AG20443 (cell line): ENCODE measurements at regions not wholly inside any gene's neighbourhood (a gene's known extent, or its start where the extent isn't known, plus 50 kb on each side); places are given as distances from the start of the nearest gene placed in this dataset.
"Not testable (repeated sequence)": the region's sequence is repeated elsewhere in the genome, so short reads cannot be mapped to it uniquely, and the experiment has no call there.

Source experiments
- DNase-seq: peaks from one replicate; pipeline ENCODE4 v3.0.0; 2012; ENCODE audit warnings: low spot score, mixed read lengths

DNA sequence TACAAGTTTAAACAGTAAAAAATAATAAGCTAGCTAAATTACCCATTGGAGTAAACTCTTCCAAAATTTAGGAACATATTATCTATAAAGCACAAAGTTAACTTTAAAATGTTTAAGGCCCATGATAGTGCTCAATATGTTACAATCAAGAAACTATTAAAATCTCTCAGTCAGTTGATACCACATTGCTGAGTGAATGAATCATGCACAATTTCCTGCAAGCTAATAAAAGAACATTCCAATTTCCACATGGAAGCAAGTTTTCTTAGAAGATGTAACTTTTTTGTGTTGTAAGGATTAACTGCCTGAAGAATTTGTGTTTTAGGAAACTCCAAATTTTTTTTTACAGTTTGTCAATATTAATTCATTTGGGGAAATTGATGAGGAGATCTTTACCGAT lies 666.6 kb downstream of the SLITRK1 start:
- no peak for DNase-seq

DNA sequence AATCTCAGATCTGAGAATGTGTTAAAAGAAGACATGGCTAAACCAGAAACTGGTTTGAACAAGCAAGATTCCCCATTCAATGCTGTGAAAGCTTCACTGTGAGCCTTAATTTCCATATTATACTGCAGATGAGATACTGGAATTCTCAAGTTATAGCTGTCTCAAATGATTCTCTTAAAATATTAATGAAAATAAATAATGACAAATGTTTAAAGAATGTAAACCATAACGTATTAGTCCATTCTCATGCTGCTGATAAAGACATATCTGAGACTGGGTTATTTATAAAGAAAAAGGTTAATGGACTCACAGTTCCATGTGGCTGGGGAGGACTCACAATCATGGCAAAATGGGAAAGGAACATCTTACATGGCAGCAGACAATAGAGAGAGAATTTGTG lies 667.8 kb downstream of the SLITRK1 start:
- no peak for DNase-seq

DNA sequence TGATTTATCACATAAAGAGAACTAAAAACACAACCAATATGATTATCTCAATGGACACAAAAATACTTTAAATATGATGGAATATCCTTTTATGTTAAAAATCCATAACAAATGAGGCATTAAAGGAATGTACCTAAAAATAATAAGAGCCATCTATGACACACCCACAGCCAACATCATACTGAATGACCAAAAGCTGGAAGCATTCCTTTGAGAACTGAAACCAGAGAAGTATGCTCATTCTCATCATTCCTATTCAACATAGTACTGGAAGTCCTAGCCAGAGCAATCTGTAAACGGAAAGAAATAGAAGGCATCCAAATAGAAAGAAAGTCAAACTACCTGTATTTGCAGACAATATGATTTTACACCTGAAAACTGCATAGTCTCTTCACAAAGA lies 671.0 kb downstream of the SLITRK1 start:
- no peak for DNase-seq

GRCh38 chr13:83204886-83205285 lies 677.4 kb downstream of the SLITRK1 start:
- no peak for DNase-seq

- DNase-seq: no peak
Observed at GRCh38 chr13:83201506-83201905, 680.8 kb downstream of the SLITRK1 start.

GRCh38 chr13:83197316-83197715 lies 685.0 kb downstream of the SLITRK1 start:
- no peak for DNase-seq

DNA sequence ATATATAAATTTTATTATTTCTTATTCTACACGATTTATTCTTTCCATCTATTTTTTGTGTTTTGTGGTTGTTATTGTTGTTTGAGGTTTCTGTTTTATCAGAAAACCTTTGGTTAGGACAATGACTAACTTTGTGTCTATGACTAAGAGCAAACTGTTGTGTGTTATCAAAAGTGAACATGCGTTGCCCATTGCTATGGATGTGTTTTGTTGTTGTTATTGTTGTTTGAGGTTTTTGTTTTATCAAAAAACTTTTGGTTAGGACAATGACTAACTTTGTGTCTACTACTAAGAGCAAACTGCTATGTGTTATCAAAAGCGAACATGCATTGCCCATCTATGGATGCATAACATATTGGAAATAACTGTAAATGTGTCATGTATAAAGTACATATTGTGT lies 692.3 kb downstream of the SLITRK1 start:
- no peak for DNase-seq

GRCh38 chr13:83184819-83185218 lies 697.5 kb downstream of the SLITRK1 start:
- no peak for DNase-seq

DNA sequence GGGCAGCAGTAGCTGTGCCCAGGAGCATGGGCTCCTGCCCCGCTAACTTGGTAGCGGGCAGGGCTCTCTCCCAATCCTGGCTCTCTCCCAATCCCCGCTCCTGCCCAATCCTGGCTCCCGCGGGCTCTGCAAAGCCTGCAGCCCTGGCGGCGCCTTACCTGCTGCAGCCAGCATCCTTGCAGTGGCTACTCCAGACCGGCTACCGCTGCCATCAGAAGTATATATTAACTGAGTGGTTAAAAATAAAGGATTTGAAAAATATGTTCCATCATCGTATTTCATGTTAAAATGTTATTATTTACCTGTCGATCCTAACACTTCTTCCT lies 698.2 kb downstream of the SLITRK1 start:
- DNase-seq: no peak

GRCh38 chr13:83183439-83184149 lies 698.7 kb downstream of the SLITRK1 start:
- no peak for DNase-seq

DNA sequence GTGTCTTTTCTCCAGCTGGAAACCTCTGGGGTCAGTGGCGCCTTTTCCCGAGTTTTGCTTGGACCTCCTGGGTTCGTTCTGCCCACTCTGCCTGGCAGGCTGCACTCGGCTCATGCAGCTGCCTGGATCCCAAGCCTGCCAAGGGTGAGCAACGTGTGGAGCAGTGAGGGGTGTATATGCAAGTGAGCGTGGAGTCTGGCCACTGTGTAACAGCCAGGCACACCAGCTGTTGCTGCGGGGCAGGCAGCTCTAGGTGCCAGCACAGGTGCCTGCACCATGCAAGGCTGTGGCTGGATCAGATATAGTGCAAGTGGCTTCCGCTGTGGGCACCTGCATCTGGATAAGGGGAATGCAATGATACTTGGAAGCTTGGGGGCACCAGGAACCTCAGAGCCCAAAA lies 699.4 kb downstream of the SLITRK1 start:
- no peak for DNase-seq

DNA sequence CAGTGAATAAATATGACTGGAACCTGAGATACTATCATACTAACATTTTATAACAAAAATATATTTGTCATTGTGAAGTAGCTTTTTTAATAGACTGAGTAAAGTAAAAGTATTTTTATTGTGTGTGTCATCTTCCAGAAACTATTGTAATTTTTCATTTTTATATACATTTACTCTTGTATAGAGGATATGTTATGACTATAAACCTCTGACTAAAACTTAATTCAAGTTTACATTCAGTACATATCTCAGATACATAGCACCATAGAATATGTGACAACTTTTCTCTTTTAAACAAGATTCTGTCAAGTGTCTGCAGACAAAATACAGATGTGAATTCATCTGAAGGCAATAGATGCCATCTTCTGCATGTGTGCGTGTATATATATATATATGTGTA lies 704.3 kb downstream of the SLITRK1 start:
- DNase-seq: no peak

DNA sequence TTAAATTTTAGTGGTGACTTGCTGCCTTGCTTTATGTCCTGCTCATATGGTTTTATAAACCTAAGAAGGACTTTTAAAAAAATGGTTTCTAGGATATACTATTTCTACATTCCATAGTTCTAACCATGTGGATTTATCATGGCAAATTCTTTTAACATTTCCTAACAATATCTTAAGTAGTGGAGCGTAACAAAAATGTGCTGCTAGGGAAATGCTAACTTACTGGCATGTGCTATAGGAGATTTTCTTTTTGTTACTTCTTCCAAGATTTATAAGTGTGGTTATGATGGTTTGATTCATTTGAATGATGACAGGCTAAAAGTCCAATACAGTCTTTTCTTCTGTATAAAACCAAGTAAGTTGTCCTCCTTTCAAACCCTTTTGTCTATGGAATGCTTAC lies 713.7 kb downstream of the SLITRK1 start:
- DNase-seq: no peak

- no peak for DNase-seq
Observed at GRCh38 chr13:83167203-83167602, 715.1 kb downstream of the SLITRK1 start.

DNA sequence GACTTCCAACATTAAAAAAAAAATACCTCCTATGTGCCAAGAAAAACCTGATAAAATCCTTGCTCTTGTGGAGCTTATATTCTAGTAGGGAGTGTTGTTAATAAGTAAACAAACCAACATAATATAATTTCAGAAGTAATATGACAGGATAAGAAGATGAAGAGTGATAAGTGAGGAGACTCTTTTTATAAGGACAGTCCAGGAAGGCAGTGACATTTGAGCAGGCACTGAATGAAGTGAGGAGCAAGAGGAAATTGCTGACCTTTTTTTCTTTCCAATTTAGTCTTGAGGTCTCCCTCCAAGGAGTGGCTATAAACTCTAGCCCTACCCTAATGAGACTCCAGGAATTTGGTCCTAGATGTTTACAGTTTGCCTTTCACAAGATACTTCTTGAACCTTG lies 715.7 kb downstream of the SLITRK1 start:
- DNase-seq: no peak

GRCh38 chr13:83162493-83162892 lies 719.8 kb downstream of the SLITRK1 start:
- no peak for DNase-seq

DNA sequence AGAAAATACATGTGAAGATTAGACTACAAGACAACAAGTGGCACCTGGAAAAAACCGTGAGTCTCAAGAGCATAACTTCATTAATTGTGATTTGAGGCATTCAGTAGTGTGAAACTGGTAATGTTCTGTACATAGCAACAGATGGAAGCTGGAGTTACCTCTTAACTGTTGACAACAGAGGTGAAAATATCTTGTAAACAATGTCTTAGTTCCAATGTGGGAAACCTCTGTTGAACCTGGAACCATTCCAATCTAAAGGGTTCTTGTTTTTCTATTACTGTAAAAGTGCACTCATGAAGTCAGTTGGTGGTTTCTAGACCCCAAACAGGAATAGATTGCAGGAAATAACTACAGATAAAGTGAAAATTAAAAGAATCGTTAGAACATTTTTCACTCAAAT lies 728.4 kb downstream of the SLITRK1 start:
- DNase-seq: no peak

DNA sequence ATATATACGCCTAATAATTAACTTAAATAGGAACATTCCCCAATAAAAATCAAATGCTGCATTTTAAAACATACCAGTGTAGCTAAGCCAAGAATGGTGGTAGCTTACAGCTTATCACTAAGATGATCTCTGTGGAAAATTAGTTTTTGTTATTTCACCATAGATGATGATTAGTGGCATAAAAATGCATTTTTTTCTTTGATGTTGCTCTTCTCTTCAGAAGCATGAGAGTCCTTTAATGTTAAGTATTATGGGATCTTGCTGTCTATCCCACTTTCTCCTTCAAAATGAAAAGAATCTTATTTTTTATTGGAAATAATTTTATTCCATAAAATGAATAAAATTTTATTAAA lies 731.0 kb downstream of the SLITRK1 start:
- no peak for DNase-seq

GRCh38 chr13:83150616-83151307 lies 731.5 kb downstream of the SLITRK1 start:
- DNase-seq: no peak

DNA sequence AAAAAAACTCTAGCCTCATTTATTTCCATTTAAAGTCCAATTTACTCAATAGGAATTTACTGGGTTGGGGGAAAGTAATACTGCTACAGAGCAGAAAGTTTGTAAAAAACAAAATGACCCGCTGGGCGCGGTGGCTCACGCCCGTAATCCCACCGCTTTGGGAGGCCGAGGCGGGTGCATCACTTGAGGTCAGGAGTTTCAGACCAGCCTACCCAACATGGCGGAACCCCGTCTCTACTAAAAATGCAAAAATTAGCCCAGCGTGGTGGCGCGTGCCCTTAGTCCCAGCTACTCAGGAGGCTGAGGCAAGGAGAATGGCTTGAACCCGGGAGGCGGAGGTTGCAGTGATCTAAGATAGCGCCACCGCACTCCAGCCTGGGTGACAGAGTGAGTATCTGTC lies 745.6 kb downstream of the SLITRK1 start:
- DNase-seq: no peak

DNA sequence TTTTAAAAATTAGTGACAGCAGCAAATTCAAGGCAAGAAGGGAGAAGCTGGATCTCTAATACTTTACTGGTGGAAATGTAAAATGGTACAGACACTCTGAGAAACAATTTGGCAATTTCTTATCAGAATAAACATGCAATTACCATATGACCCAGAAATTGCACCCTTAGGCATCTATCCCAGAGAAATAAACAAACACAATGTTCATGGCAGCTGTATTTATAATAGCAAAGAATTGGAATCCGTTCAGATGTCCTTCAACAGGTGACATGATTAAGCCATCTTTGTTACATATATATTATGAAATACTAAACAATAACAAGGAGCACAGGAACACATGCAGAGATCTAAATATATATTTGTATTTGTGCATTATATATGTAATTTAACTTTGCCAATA lies 756.5 kb downstream of the SLITRK1 start:
- no peak for DNase-seq

GRCh38 chr13:83121896-83122295 lies 760.4 kb downstream of the SLITRK1 start:
- no peak for DNase-seq

DNA sequence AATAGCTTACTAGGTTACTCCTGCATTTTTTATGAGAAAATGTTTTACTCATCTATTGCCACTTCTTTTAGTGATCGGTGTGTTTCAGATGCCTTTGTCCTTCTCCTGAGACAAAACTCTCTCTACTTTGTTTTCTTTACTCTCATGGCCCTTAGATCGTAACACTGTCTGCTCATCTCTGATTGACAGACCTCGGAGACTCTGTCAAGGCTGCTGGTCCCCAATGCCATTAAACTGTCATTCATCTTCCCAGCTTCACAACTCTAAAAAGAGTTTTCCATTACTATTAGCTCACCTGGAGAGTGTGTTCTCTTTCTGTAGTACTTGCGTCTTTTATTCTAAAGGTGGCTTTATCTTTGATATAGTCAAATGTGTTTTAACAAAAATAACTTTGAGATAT lies 765.2 kb downstream of the SLITRK1 start:
- no peak for DNase-seq

DNA sequence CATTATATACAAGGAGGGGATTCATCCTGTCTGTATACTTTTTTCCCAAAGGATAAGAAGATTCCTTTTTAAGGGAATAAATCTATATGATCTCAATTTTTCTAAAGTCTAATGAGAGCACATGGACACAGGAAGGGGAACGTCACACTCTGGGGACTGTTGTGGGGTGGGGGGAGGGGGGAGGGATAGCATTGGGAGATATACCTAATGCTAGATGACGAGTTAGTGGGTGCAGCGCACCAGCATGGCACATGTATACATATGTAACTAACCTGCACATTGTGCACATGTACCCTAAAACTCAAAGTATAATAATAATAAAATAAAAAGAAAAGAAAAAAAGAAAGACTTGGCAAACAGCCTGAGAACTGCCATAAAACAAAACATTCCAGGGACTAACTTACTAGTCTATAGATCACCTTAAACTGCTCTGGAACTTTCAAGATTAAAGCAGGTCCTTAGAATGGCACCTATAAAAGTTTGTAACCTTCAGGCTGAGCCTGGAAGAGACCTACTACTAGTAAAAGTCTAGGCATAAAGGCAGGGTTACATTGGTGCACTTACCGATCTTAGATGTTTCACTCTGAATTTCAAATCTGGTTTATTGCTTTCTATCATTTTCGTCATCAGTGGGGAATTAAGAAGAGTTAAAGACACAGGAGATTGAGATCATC lies 780.6 kb downstream of the SLITRK1 start:
- DNase-seq: not testable (repeated sequence)
